Astrocyte of the spinal cord (primary cell): ENCODE measurements at regions not wholly inside any gene's neighbourhood (a gene's known extent, or its start where the extent isn't known, plus 50 kb on each side); places are given as distances from the start of the nearest gene placed in this dataset.

Experiments
- DNase-seq: peaks from one replicate; pipeline ENCODE4 v3.0.0; 2011; ENCODE audit warnings: low read depth, low spot score
- H3K4me3 ChIP-seq: 2 replicates; pipeline ENCODE4 v1.5.1; 2011; ENCODE audit warnings: low read depth, mild to moderate bottlenecking, low read length, moderate library complexity
- in situ Hi-C: cut with HindIII; loops from 2 replicates; pipeline ENCODE4 v1.10.0; 2017; ENCODE audit warnings: low sequenced_read_pairs
- TF ChIP-seq, protein P1 (sequence below): IDR thresholded peaks from 2 replicates; pipeline ENCODE4 v1.5.1; 2012; ENCODE audit warnings: low read depth, mild to moderate bottlenecking, low read length, inconsistent platforms

DNA sequence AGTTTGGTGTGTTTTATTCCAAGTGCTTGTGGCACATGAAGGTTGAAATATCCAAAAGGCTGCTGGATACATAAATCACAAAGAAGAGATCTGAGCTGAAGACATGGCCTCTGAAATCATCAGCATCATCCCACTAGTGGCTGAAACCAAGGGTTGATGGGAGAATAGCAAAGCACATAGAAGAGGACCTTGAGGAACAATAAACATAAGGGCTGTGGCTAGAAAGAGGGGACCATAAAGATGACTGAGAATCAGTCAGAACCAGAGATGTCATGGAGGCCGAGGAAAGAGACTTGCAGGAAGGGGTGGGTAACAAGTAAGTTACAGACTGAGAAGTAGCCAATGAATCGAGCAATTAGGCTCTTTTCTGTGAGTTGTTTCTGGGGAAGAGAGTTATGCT lies 116.8 kb downstream of the CDC42EP3 start:
- DNase-seq: no peak
- in situ Hi-C loops: no loop called here
- TF ChIP-seq, protein P1, sequence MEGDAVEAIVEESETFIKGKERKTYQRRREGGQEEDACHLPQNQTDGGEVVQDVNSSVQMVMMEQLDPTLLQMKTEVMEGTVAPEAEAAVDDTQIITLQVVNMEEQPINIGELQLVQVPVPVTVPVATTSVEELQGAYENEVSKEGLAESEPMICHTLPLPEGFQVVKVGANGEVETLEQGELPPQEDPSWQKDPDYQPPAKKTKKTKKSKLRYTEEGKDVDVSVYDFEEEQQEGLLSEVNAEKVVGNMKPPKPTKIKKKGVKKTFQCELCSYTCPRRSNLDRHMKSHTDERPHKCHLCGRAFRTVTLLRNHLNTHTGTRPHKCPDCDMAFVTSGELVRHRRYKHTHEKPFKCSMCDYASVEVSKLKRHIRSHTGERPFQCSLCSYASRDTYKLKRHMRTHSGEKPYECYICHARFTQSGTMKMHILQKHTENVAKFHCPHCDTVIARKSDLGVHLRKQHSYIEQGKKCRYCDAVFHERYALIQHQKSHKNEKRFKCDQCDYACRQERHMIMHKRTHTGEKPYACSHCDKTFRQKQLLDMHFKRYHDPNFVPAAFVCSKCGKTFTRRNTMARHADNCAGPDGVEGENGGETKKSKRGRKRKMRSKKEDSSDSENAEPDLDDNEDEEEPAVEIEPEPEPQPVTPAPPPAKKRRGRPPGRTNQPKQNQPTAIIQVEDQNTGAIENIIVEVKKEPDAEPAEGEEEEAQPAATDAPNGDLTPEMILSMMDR: no peak
- no peak overlapping the region for H3K4me3 ChIP-seq

DNA sequence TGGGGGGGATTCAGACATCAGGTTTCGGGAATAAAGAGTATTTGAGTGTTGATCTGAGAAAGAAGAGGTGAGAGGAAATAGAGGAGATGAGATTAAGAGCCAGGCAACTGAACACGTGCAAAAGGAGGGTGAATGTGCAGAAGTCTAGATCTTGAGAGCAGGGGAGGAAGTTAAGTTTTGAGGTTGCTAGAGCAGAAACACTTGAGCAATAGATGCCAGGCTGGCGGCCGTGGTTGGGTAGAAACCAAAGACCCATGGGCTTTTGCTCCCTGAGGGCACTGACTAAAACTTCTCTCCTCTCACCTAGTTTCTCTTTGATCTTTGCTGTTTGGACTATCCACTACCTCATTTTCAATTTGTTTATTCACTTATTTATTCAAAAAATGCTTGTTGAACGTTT lies 116.0 kb downstream of the CDC42EP3 start:
- in situ Hi-C loops: no loop called here
- H3K4me3 ChIP-seq: no peak overlapping the region
- DNase-seq: no peak
- TF ChIP-seq, protein P1: no peak

- DNase-seq: no peak
- in situ Hi-C loops: no loop called here
- no peak overlapping the region for H3K4me3 ChIP-seq
- TF ChIP-seq, protein P1: no peak
Measured at GRCh38 chr2:37556256-37556655, 115.2 kb downstream of the CDC42EP3 start.

- TF ChIP-seq, protein P1: no peak
- no peak overlapping the region for H3K4me3 ChIP-seq
- in situ Hi-C loops: no loop called here
- no peak for DNase-seq
Measured at GRCh38 chr2:37558623-37559022, 112.8 kb downstream of the CDC42EP3 start.

- in situ Hi-C loops: no loop called here
- DNase-seq: no peak
- no peak overlapping the region for H3K4me3 ChIP-seq
- TF ChIP-seq, protein P1: no peak
Measured at GRCh38 chr2:37560241-37560848, 111.1 kb downstream of the CDC42EP3 start.

GRCh38 chr2:37560863-37561614 lies 110.4 kb downstream of the CDC42EP3 start:
- in situ Hi-C loops: no loop called here

More at GRCh38 chr2:37560863-37561614, 110.4 kb downstream of the CDC42EP3 start:
- H3K4me3 ChIP-seq: no peak overlapping the region
- TF ChIP-seq, protein P1: no peak
- no peak for DNase-seq
